ENCODE measurements at regions not wholly inside any gene's neighbourhood (a gene's known extent, or its start where the extent isn't known, plus 50 kb on each side); places are given as distances from the start of the nearest gene placed in this dataset.
A peak's percentile ranks its signal among the peaks of the same experiment; 100 is the strongest.
"Not testable (repeated sequence)": the region's sequence is repeated elsewhere in the genome, so short reads cannot be mapped to it uniquely, and the experiment has no call there.

GRCh38 chr4:140223056-140223810 is 69.2 kb upstream of the MAML3 start:
- peak; percentile 43 for DNase-seq (ENCODE audit: low read depth)
- H3K4me3 ChIP-seq (ENCODE audit: low read depth, low read length) = no peak overlapping the region

GRCh38 chr4:140222171-140222570 is 68.2 kb upstream of the MAML3 start:
- H3K4me3 ChIP-seq (ENCODE audit: low read depth, low read length) = no peak overlapping the region
- no peak for DNase-seq (ENCODE audit: low read depth)

GRCh38 chr4:140220058-140220457 is 66.1 kb upstream of the MAML3 start:
- H3K4me3 ChIP-seq (ENCODE audit: low read depth, low read length) = no peak overlapping the region
- no peak for DNase-seq (ENCODE audit: low read depth)

GRCh38 chr4:140219567-140219966 is 65.6 kb upstream of the MAML3 start:
- DNase-seq (ENCODE audit: low read depth) = no peak
- H3K4me3 ChIP-seq (ENCODE audit: low read depth, low read length) = no peak overlapping the region

- not testable (repeated sequence) for H3K4me3 ChIP-seq (ENCODE audit: low read depth, low read length); DNase-seq (ENCODE audit: low read depth)
Measured at GRCh38 chr4:140219070-140219469, 65.1 kb upstream of the MAML3 start.

GRCh38 chr4:140213749-140214148 is 59.8 kb upstream of the MAML3 start:
- no peak overlapping the region for H3K4me3 ChIP-seq (ENCODE audit: low read depth, low read length)
- DNase-seq (ENCODE audit: low read depth) = peak; percentile 40

GRCh38 chr4:140213116-140213515 is 59.1 kb upstream of the MAML3 start:
- H3K4me3 ChIP-seq (ENCODE audit: low read depth, low read length) = no peak overlapping the region
- no peak for DNase-seq (ENCODE audit: low read depth)

- H3K4me3 ChIP-seq (ENCODE audit: low read depth, low read length) = no peak overlapping the region
- no peak for DNase-seq (ENCODE audit: low read depth)
Measured at GRCh38 chr4:140212646-140213045, 58.7 kb upstream of the MAML3 start.

GRCh38 chr4:140212194-140212593 is 58.2 kb upstream of the MAML3 start:
- no peak overlapping the region for H3K4me3 ChIP-seq (ENCODE audit: low read depth, low read length)
- no peak for DNase-seq (ENCODE audit: low read depth)

GRCh38 chr4:140211693-140212092 is 57.7 kb upstream of the MAML3 start:
- H3K4me3 ChIP-seq (ENCODE audit: low read depth, low read length) = no peak overlapping the region
- DNase-seq (ENCODE audit: low read depth) = no peak

GRCh38 chr4:140211161-140211560 is 57.2 kb upstream of the MAML3 start:
- no peak for DNase-seq (ENCODE audit: low read depth)
- H3K4me3 ChIP-seq (ENCODE audit: low read depth, low read length) = no peak overlapping the region

GRCh38 chr4:140208921-140209320 is 54.9 kb upstream of the MAML3 start:
- no peak for DNase-seq (ENCODE audit: low read depth)
- no peak overlapping the region for H3K4me3 ChIP-seq (ENCODE audit: low read depth, low read length)

All from skeletal muscle cell (primary cell).